SU-DHL-6 (cell line): ENCODE measurements at regions not wholly inside any gene's neighbourhood (a gene's known extent, or its start where the extent isn't known, plus 50 kb on each side); places are given as distances from the start of the nearest gene placed in this dataset.

ENCODE experiments used
- CTCF ChIP-seq: fragments of 200-600 bp; sonication (generic); IDR thresholded peaks from one replicate; pipeline ENCODE4 v1.5.1; 2017; ENCODE audit warnings: antibody characterized with exemption, mild to moderate bottlenecking, low read length, moderate library complexity; ENCODE audit not compliant: insufficient read depth, poor library complexity, severe bottlenecking
- EZH2phosphoT487 ChIP-seq: fragments of 200-600 bp; sonication (generic), shearing (Covaris generic); conservative IDR thresholded peaks from 2 replicates; pipeline ENCODE4 v1.6.1; 2018; ENCODE audit warnings: mild to moderate bottlenecking, antibody characterized with exemption, low read length, moderate library complexity, mixed read lengths

- no peak for TF ChIP-seq CTCF
- no peak for TF ChIP-seq EZH2phosphoT487
These were observed 62.8 kb upstream of the GRIN2A start for GRCh38 chr16:10245002-10245401.
